Testis (tissue), 2 donors: ENCODE measurements at regions not wholly inside any gene's neighbourhood (a gene's known extent, or its start where the extent isn't known, plus 50 kb on each side); places are given as distances from the start of the nearest gene placed in this dataset.

Source experiments
- POLR2A ChIP-seq: fragments of 450-650 bp; IDR thresholded peaks from one replicate; pipeline ENCODE4 v1.6.1; 2017; ENCODE audit warnings: antibody characterized with exemption, mild to moderate bottlenecking, moderate library complexity
- TF ChIP-seq, protein P1 (sequence below), 3 experiments: fragments of 450-650 bp in 2 of 3; fragments of 200-600 bp in 1 of 3; sonication (generic) in 1 of 3; IDR thresholded peaks; one replicate each; pipeline ENCODE4 v1.5.1; 2016 to 2019; ENCODE audit warnings: antibody characterized with exemption in 3 of 3, mild to moderate bottlenecking in 2 of 3, moderate library complexity in 1 of 3

GRCh38 chrX:117335209-117335608 is 781.4 kb downstream of the KLHL13 start:
- TF ChIP-seq, protein P1, sequence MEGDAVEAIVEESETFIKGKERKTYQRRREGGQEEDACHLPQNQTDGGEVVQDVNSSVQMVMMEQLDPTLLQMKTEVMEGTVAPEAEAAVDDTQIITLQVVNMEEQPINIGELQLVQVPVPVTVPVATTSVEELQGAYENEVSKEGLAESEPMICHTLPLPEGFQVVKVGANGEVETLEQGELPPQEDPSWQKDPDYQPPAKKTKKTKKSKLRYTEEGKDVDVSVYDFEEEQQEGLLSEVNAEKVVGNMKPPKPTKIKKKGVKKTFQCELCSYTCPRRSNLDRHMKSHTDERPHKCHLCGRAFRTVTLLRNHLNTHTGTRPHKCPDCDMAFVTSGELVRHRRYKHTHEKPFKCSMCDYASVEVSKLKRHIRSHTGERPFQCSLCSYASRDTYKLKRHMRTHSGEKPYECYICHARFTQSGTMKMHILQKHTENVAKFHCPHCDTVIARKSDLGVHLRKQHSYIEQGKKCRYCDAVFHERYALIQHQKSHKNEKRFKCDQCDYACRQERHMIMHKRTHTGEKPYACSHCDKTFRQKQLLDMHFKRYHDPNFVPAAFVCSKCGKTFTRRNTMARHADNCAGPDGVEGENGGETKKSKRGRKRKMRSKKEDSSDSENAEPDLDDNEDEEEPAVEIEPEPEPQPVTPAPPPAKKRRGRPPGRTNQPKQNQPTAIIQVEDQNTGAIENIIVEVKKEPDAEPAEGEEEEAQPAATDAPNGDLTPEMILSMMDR (IDR thresholded peaks at IDR 0.05) = no peak
- no peak for TF ChIP-seq POLR2A
